GM20431 (cell line): ENCODE measurements at regions not wholly inside any gene's neighbourhood (a gene's known extent, or its start where the extent isn't known, plus 50 kb on each side); places are given as distances from the start of the nearest gene placed in this dataset.
"Not testable (repeated sequence)": the region's sequence is repeated elsewhere in the genome, so short reads cannot be mapped to it uniquely, and the experiment has no call there.

Experiments used
- in situ Hi-C: fragments of 300-500 bp; cut with MseI, MboI; formaldehyde crosslinking; loops from one replicate; pipeline ENCODE4 v1.15.0; 2020; ENCODE audit warnings: low sequenced_read_pairs; ENCODE audit not compliant: unreplicated experiment

- in situ Hi-C loops: no loop called here
Observed at GRCh38 chrY:7702481-7702880, 790.9 kb upstream of the AMELY start.

GRCh38 chrY:7701676-7702075, 790.1 kb upstream of the AMELY start:
- in situ Hi-C loops: no loop called here

GRCh38 chrY:7697506-7697905, 786.0 kb upstream of the AMELY start:
- in situ Hi-C loops: no loop called here

GRCh38 chrY:7692701-7693100, 781.1 kb upstream of the AMELY start:
- in situ Hi-C loops: no loop called here

GRCh38 chrY:7687086-7687485, 775.5 kb upstream of the AMELY start:
- in situ Hi-C loops: no loop called here

GRCh38 chrY:7684546-7684945, 773.0 kb upstream of the AMELY start:
- in situ Hi-C loops: no loop called here

- in situ Hi-C loops: no loop called here
Observed at GRCh38 chrY:7682386-7682785, 770.8 kb upstream of the AMELY start.

GRCh38 chrY:7681426-7681825, 769.9 kb upstream of the AMELY start:
- in situ Hi-C loops: no loop called here

GRCh38 chrY:7674465-7674864, 762.9 kb upstream of the AMELY start:
- in situ Hi-C loops: no loop called here

- in situ Hi-C loops: no loop called here
Observed at GRCh38 chrY:7672796-7673195, 761.2 kb upstream of the AMELY start.

GRCh38 chrY:7663261-7663660, 751.7 kb upstream of the AMELY start:
- in situ Hi-C loops: no loop called here

GRCh38 chrY:7659047-7659446, 747.5 kb upstream of the AMELY start:
- in situ Hi-C loops: no loop called here

GRCh38 chrY:7656596-7656995, 745.0 kb upstream of the AMELY start:
- in situ Hi-C loops: no loop called here

- in situ Hi-C loops: no loop called here
Observed at GRCh38 chrY:7654985-7655384, 743.4 kb upstream of the AMELY start.

GRCh38 chrY:7649866-7650265, 738.3 kb upstream of the AMELY start:
- in situ Hi-C loops: not testable (repeated sequence)
